ENCODE measurements at regions not wholly inside any gene's neighbourhood (a gene's known extent, or its start where the extent isn't known, plus 50 kb on each side); places are given as distances from the start of the nearest gene placed in this dataset.
"Not testable (repeated sequence)": the region's sequence is repeated elsewhere in the genome, so short reads cannot be mapped to it uniquely, and the experiment has no call there.

DNA sequence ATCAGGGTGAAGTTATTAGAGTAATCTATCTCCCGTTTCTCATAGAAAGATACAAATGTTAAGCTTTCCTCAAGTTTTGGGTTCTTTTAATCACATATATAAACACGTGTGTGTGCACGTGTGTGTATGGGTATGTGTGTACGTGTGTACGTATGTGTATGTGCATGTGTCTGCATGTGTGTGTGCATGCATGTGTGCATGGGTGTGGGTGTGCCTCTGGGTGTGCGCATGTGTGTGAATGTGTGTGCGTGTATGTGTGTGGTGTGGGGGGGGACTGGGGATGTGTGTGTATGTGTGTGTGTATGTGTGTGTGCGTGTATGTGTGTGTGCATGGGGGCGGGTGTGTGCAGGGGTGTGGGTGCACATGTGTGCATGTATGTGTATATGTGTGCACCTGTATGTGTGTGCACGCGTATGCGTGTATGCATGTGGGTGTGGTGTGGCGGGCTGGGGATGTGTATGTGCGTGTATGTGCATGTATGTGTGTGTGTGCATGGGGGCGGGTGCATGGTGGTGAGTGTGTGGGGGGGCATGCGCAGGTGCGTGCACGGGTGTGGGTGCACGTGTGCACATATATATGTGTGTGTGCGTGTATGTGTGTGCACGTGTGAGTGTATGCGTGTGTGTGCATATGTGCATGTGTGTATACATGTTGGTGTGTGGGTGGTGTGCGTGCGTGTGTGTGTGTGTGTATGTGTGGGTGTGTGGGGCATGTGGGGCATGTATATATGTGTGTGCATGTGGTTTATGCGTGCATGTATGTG lies 304.0 kb downstream of the MBD2 start:
- no peak for DNase-seq (ENCODE audit: low spot score)

DNA sequence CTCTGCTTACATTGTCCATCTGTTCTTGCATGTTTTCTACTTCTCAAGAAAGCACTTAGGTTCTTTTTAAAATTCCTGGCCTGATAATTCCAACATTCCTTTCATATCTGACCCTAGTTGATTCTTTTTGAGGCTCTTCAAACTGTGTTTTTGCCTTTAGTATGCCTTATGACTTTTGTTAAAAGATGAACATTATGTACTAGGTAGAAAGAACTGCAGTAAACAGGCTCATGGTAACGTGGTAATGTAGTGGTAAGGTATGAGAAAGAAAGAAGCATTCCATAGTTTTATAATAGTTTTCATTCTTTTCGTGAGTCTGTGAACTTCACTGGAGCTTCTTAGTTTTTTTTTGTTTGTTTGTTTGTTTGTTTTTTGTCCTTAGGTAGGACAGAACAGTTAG lies 306.4 kb downstream of the MBD2 start:
- no peak for DNase-seq (ENCODE audit: low spot score)

DNA sequence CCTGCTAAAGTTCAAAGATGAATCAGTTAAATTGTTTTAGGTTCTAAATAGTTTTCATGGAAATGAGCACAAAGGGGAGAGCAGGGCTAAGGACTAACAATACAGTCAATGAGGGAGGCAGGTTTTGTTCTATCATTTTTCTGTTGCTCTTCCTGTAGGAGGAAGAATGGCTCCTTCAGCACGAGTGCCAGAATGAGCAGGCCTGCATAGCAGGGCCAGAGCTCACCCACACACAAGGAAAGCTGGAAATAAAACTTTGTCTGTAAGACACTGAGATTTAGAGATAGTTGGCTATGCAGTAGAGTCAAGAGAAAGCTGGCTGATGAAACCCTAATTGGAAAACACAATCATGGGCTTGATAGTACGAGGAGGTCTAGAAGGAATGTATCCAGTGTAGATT lies 313.3 kb downstream of the MBD2 start:
- no peak for DNase-seq (ENCODE audit: low spot score)

DNA sequence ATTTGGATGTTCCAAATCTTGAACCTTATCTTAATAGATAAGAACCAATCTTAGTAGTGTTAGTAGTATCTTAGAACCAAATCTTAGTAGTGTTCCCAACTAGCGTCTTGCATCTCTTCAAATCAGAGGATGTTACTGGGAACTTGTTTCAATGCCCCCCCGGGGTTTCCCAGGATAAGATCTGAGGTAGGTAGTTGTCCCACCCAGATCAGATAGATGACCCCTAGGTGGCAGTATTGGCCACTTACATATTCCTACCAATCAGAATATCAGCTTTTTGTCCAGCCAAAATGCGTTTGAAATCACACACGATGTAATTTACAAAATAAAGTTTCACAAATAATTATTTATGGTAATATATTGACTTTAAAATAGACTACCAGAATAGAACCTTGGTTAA lies 314.8 kb downstream of the MBD2 start:
- DNase-seq (ENCODE audit: low spot score): peak; percentile 64

DNA sequence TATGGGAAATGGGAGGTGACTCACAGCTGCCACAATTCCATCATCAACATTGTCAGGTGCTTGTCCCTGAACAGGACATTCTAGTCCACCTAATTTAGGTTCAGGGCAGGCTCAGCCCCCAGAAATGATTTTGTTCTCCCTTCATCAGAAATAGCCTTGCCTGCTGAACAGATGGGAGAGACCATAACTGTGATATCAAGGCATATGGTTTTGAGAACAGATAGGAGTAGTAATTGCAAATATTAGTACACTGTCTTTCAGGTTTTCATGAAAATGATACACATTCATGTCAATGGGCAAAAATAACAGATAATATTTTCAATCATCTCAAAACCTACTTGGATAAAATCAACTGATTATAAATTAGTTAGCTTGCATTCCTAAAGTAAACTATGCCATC lies 316.5 kb downstream of the MBD2 start:
- DNase-seq (ENCODE audit: low spot score): no peak

DNA sequence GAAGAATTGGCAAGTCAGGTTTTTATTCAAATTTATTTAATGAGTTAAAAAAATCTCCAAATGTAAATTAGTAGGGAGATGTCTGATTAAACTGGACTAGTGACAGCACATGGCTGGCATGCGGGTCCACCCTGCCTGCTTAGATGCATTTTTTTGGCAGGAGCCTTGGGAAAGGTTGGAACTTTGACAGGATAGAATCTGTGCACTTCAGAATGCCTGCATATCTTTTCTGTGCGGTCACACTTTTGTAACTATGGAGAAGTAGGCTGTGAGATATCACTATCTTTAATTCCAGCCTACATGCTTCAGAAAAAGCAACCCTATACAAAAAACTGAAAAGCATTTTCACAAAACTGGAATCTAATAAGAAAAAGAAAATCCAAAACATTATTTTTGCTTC lies 317.8 kb downstream of the MBD2 start:
- DNase-seq (ENCODE audit: low spot score): no peak

DNA sequence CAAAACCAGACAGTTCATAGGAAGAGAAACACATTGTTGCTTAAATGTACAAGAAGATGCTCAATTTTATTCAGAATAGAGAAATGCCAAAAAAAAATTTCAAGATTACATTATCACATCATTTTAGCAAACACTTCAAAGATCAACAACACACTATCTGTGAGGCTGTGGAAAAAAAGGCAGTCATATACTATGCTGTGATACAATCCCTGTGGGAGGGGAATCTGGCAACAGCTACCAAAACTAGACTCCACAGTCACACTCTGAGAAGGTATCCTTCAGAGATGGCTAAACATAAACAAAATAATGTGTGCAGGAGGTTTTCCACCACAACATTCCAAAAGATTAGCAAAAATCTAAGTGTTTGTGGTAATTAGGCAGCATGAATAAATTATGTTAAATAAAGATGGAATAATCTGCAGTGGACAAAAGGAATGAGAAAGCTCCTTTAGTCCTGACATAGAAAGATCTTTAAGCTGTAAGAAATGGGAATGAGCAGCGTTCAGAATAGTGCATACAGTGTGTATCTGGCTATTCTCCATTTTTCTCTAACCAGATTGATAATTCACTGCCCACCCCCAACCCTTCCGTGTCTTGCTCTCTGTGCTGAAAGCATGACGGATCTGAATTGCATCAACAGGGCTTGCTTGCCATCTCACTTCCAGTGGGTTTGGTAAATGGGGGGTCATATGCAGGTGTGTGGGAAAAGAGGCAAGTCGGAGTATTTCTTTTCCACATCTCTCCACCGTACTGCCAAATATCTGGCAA lies 329.6 kb downstream of the MBD2 start:
- no peak for DNase-seq (ENCODE audit: low spot score)

DNA sequence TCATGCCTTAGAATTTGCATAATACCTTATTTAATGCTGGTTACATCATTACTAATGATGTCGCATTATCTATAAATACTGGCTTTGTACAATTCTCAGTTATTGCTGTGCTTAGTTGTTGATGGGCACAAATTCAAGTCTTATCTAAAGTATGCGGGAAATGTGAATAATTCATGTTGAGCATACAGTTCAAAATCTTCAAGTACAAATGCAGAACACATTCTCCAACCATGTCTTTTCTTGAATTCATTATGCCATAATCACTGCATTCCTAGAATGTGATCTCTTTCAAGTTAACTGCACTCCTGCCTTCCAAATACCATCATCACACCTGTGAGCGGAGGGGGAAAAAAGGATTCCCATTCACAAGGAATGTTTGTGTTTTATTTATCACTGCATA lies 337.0 kb downstream of the MBD2 start:
- DNase-seq (ENCODE audit: low spot score): no peak

DNA sequence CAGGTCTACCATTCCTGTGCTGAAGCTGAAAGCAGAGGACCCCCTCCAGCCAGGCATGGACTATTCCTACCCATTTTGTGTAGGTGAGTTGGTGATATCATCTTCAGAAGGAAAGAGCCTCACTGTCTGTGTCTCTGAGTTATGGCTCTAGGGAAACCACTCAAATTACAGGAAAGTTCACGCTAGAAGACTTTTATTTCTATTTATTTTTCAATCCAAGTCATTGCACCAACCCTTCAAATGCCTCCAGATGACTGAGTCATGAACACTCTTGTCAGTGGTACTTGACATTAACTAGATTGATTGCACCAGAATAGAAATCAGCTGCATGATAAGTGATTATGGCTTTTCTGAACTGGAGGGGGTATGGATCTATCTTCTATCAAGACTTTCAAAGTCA lies 338.4 kb downstream of the MBD2 start:
- no peak for DNase-seq (ENCODE audit: low spot score)

DNA sequence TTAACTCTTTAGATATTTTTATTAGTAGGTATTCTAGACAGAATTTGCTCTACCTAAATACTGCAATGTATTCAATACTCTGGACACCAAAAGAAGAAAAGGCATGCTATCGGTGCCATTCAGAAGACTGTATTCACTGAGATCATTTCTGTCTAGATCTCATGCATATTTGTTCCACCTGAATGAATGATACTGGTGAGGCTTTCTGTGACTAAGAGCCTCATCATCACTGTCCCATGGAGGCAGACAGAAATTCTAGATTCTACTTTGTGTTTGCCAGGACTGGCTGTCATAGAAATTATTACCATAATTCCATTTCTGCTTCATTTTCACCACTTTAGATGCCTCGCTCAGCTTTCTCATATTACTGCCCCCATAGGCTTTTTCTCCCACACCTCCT lies 340.7 kb downstream of the MBD2 start:
- DNase-seq (ENCODE audit: low spot score): no peak

DNA sequence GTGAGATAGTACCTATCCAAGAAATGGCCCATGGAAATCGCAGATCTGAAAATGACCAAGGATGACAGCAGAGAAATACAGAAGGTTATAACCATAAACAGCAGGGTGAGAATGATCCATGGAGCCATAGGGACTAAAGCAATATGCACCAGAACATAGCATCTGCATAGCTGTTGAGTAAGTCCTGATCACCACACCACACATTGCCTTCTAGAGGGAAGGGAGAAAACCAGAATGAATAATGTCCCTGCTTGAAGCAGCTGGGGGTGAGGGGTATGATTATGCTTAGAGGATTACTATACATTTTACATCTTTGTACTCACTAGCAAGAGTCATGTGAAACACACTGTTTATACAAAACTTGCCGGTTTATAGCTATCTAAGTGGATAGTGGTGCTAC lies 350.4 kb downstream of the MBD2 start:
- no peak for DNase-seq (ENCODE audit: low spot score)

DNA sequence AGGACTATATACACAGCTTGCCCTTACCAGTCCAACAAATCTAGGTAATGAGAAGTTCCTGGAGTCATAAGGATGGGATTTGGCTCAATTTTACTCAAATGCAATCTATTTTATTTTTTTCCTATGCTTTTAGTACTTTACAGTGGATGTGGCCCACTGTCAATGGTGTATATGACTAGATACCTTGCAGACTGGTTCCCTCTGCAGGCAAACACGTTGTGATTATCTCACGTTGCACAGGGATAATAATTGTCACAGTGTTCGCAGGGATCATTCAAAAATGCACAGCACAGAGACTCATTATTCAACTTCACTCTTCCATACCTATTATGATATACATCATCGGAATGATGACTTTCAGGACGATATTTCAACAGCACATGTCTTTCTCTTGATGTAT lies 359.7 kb downstream of the MBD2 start:
- DNase-seq (ENCODE audit: low spot score): no peak

DNA sequence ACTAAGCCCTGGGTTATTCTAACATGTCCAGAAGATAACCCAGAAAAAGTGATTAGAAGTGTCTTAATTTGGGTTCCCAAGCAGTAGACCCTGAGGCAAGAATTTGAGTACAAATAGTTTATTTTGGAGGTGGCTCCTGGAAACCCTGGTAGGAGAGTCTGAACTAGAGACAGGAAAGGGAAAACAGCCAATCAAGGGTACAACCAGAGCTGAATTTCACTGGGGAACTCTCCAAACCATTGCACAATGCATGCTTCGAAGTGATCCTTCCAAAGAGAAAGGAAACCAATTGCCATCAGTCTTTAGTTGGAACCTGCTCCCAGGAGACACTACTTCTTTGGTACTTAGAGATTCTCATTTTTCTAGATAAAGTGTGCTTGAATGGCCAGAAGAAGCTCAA lies 361.5 kb downstream of the MBD2 start:
- no peak for DNase-seq (ENCODE audit: low spot score)

DNA sequence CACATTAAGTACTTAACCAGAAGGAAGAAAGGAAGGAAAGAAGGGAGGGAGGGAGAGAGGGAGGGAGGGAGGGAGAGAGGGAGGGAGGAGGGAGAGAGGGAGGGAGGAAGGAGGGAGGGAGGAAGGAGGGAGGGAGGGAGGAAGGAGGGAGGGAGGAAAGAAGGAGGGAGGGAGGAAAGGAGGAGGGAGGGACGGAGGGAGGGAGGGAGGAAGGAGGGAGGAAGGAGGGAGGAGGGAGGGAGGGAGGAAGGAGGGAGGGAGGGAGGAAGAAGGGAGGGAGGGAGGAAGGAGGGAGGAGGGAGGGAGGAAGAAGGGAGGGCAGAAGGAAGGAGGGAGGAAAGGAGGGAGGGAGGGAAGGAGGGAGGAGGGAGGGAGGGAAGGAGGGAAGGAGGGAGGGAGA lies 363.3 kb downstream of the MBD2 start:
- no peak for DNase-seq (ENCODE audit: low spot score)

DNA sequence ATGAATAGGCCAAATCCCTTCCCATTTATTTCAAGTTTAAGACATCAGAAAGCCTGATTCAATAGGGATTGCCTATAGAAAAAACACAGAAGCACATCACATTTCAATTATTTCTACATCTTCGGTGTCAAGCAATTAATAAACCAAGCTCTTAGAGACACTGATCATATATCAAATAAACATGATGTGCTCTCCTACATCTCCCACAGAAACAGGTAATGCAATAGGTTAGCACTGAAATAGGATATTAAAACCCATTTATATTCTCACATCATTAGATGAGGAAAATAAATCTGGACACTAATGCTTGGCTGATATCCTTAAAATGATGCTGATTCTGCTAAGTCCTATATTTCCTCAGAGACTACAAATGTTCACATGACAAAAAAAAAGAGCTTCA lies 364.7 kb downstream of the MBD2 start:
- DNase-seq (ENCODE audit: low spot score): no peak

DNA sequence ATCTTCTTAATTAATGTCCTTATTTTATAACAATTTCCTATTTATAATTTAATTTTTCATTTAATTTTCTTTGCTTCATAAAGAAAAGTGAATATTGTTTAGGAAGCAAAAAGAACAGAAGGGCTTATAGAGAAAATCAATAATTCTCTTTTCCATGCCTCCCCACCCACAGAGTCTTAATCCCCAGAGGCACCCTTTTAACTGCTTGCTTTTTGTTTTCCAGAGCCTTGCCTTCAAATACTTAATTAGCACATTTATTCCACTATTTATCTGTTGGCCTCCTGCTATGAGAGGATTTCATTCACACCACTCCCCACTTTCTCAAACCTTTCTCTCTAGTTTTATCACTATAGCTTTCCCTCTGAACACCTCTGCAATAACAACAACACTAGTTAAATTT lies 373.6 kb downstream of the MBD2 start:
- no peak for DNase-seq (ENCODE audit: low spot score)

DNA sequence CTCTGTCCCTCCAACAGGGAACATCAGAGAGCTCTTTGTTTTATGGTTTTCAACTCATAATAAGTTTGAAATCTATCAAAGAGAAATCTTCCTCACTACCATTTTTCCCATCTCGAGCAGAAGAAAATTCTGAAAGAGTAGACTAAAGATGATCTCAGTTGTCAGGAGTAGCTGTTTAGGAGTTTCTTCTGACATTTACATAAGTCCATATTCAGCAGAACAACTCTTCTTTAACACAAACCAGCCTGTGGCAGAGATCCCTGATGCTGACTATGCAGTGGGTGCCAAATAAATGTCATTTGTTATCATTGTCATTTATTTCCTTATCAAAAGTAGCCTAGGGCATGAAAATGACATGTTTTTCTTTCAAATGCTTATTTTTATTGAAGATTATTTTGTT lies 380.7 kb downstream of the MBD2 start:
- no peak for DNase-seq (ENCODE audit: low spot score)

DNA sequence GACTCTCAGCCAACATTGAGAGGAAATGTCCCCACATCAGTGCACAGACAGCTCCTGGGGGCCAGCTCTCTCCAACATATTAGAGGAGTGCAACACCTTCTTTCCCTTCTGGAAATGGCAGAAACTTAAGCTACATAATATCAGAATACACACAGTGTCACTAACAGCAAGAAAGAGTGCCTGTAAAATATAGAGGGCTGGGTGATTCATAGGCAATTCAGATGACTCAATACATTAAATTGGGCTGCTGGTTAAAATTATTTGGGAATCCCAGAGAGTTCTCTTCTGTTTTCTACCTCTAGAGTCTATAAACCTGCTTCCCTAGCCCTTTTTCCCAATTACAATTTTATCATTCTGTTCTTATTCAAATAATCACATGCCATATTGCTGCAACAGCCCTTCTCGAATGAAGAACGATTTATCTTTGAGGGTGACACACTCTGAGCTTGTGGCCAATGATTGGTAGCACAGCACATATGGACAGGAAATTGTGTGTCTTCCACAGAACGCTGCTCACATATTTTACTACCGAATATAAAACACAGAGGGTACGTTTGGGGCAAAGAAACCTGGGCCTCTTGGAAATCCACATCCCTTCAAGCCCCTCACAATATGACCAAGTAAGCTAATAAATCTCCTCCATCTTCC lies 381.2 kb downstream of the MBD2 start:
- no peak for DNase-seq (ENCODE audit: low spot score)

DNA sequence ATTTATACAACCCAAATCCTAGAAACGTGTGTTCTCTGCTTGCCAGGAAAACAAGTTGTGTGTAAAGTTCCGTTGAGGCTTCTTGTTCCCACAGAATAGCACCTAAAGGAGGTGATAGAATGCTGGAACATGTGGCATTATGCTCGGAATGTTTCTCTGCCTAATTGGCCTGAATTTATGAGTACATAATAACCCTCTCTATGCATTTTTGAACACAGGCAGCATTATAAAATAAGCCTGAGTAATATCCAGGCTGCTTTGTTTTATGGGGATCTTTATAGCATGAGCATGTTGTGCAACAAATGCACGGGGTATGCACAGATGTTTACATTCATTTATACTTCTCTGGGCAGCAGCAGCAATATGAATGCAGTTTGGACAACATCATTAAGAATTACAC lies 385.7 kb downstream of the MBD2 start:
- no peak for DNase-seq (ENCODE audit: low spot score)

DNA sequence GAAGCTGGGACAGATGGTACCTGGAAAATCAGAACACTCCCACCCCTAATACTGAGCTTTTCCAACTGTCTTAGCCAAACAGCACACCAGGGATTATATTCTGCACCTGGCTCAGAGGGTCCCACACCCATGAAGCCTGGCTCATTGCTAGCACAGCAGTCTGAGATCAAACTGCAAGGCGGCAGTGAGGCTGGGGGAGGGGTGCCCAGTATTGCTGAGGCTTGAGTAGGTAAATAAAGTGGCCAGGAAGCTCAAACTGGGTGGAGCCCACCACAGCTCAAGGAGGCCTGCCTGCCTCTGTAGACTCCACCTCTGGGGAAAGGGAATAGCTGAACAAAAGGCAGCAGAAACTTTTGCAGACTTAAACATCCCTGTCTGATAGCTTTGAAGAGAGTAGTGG lies 403.3 kb downstream of the MBD2 start:
- DNase-seq (ENCODE audit: low spot score): not testable (repeated sequence)

DNA sequence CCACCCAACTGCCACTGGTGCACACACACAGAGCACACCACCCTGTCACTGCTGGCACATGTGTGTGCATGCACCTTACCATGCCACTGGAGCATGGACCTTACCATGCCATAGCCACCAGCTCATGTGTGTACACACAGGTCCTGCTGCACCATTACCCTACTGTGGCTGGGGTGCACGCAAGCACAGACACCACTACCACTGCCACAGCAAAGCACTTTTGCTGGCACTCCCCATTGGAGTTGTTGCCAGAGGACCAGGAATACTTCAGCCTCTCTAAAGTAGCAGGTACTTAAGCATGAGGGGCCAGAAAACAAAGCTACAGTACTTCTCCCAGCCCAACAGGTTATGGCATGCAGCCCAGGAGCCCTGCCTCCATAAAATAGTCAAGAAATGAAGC lies 404.8 kb downstream of the MBD2 start:
- DNase-seq (ENCODE audit: low spot score): no peak

DNA sequence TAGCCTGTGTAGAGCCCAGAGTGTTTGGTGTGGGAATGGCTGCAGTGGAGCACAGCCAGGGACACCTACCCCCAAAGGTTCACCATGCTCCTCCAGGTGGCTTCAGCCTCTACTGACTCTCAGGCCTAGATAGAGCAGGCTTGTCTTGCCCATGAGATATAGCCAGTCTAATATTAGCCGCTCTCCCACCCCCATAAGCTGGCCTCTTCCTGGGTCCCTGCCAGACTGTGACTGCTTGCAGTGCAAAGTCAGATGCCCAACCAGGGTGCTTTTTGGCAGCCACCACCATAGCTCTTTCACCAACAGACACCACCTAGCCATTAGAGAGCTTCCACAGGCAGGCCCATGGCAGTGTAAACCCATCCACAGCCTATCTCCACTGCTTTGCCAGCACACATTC lies 405.3 kb downstream of the MBD2 start:
- DNase-seq (ENCODE audit: low spot score): no peak

Data from NAMALWA (cell line).